Activated CD4-positive, alpha-beta memory T cell treated with anti-CD3 and anti-CD28 coated beads for 36 hours (primary cell): ENCODE measurements at regions not wholly inside any gene's neighbourhood (a gene's known extent, or its start where the extent isn't known, plus 50 kb on each side); places are given as distances from the start of the nearest gene placed in this dataset.

ENCODE experiments used
- CTCF ChIA-PET: fragments of 350-600 bp; sonication (Branson Sonifier 250); formaldehyde crosslinking; loops from one replicate; lab custom pipeline; 2021; ENCODE audit warnings: antibody characterized with exemption, inconsistent platforms; lab: Charles Lee
- POLR2A ChIA-PET: fragments of 350-600 bp; sonication (Branson Sonifier 250); formaldehyde crosslinking; loops from one replicate; lab custom pipeline; 2021; ENCODE audit warnings: antibody characterized with exemption; lab: Charles Lee
- DNase-seq: peaks from one replicate; pipeline ENCODE4 v3.0.0-alpha.2; 2020
- H3K27ac Mint-ChIP-seq: one replicate; pipeline ENCODE4 v1.8.0; 2021; ENCODE audit warnings: mixed read lengths
- H3K27me3 Mint-ChIP-seq: one replicate; pipeline ENCODE4 v1.8.0; 2021; ENCODE audit warnings: mixed read lengths
- H3K36me3 Mint-ChIP-seq: one replicate; pipeline ENCODE4 v1.8.0; 2021; ENCODE audit warnings: mixed read lengths
- H3K4me1 Mint-ChIP-seq: one replicate; pipeline ENCODE4 v1.8.0; 2021; ENCODE audit warnings: low read depth, mixed read lengths
- H3K4me3 Mint-ChIP-seq: one replicate; pipeline ENCODE4 v1.8.0; 2021; ENCODE audit warnings: mild to moderate bottlenecking, mixed read lengths
- H3K9me3 Mint-ChIP-seq: one replicate; pipeline ENCODE4 v1.8.0; 2021; ENCODE audit warnings: mixed read lengths
- intact Hi-C: fragments of 100-400 bp; cut with micrococcal nuclease; formaldehyde crosslinking; loops from one replicate; pipeline ENCODE4 v1.15.1; 2023

GRCh38 chr12:3357950-3358525 is 133.0 kb upstream of the PRMT8 start:
- H3K4me3 Mint-ChIP-seq, result no peak overlapping the region
- intact Hi-C loops, result no loop called here
- H3K4me1 Mint-ChIP-seq, result no peaks in the 10 kb centered on the region
- ChIA-PET POLR2A (no interaction called here), CTCF (no interaction called here)
- H3K36me3 Mint-ChIP-seq, result no peaks in the 10 kb centered on the region
- no peak overlapping the region for H3K27ac Mint-ChIP-seq
- no peak for DNase-seq
- H3K27me3 Mint-ChIP-seq, result peaks cover 10% of the 10 kb centered on the region
- no peaks in the 10 kb centered on the region for H3K9me3 Mint-ChIP-seq

DNA sequence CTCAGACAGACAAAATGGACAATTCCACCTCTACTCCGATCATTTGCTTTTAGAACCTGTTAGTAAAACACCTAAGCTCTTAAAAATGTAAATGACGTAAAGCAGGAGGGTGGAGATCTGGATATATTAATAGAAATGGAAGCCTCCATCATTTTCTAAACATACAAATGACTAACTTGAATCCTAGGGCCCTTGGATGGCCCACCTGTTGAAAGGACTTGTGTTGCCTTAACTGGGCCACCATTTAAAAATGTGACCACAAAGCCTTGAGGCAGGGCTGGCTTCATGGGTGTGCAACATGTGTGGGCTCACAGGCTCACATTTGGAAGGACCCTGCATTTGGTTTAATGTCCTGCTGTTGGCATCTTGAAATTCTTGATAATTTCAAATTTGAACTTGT is 131.5 kb upstream of the PRMT8 start:
- no peaks in the 10 kb centered on the region for H3K4me1 Mint-ChIP-seq
- H3K36me3 Mint-ChIP-seq, result no peaks in the 10 kb centered on the region
- DNase-seq, result no peak
- intact Hi-C loops, result no loop called here
- no peak overlapping the region for H3K27ac Mint-ChIP-seq
- ChIA-PET POLR2A (no interaction called here), CTCF (no interaction called here)
- no peak overlapping the region for H3K4me3 Mint-ChIP-seq
- H3K9me3 Mint-ChIP-seq, result no peaks in the 10 kb centered on the region
- peaks cover 20% of the 10 kb centered on the region for H3K27me3 Mint-ChIP-seq

- Mint-ChIP-seq H3K27me3 (peaks cover 31% of the 10 kb centered on the region), H3K4me3 (no peak overlapping the region), H3K27ac (no peak overlapping the region), H3K9me3 (no peaks in the 10 kb centered on the region), H3K36me3 (no peaks in the 10 kb centered on the region), H3K4me1 (no peaks in the 10 kb centered on the region)
- intact Hi-C loops, result no loop called here
- CTCF ChIA-PET, result no interaction called here
- no peak for DNase-seq
- POLR2A ChIA-PET, result no interaction called here
Observed at GRCh38 chr12:3361146-3361545, 129.9 kb upstream of the PRMT8 start.

- Mint-ChIP-seq H3K27me3 (peaks cover 31% of the 10 kb centered on the region), H3K9me3 (no peaks in the 10 kb centered on the region), H3K4me1 (no peaks in the 10 kb centered on the region), H3K36me3 (no peaks in the 10 kb centered on the region), H3K4me3 (no peak overlapping the region), H3K27ac (no peak overlapping the region)
- ChIA-PET CTCF (interaction anchor here (1.5 kb wide), 1 partner anchor 63 kb away, joined by 7 read pairs; no protein-coding TSS in a partner anchor), POLR2A (no interaction called here)
- no peak for DNase-seq
- intact Hi-C loops, result no loop called here
Observed at GRCh38 chr12:3362737-3363136, 128.3 kb upstream of the PRMT8 start.

DNA sequence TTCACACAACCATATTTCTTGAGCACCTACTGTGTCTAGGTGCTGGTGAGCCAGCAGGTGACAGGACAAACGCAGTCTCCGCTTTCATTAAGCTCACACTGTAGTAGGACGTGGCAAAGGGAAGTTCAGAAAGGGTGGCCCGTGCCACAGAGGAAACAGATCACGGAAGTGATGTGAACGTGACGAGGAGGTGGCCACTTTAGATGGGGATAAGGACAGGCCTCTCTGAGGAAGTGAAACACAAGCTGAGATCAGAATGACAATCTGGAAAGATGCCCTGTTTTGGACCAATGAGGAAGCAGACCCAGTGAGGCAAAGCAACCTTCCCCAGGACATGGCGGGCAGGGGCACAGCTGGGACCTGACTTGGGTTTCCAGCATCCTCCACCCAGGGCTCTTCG is 127.4 kb upstream of the PRMT8 start:
- no peaks in the 10 kb centered on the region for H3K9me3 Mint-ChIP-seq
- H3K27me3 Mint-ChIP-seq, result peaks cover 31% of the 10 kb centered on the region
- no peaks in the 10 kb centered on the region for H3K4me1 Mint-ChIP-seq
- POLR2A ChIA-PET, result no interaction called here
- DNase-seq, result no peak
- no peak overlapping the region for H3K27ac Mint-ChIP-seq
- H3K4me3 Mint-ChIP-seq, result no peak overlapping the region
- no peaks in the 10 kb centered on the region for H3K36me3 Mint-ChIP-seq
- CTCF ChIA-PET, result interaction anchor here (1.5 kb wide), 1 partner anchor 63 kb away, joined by 7 read pairs; no protein-coding TSS in a partner anchor
- intact Hi-C loops, result no loop called here

DNA sequence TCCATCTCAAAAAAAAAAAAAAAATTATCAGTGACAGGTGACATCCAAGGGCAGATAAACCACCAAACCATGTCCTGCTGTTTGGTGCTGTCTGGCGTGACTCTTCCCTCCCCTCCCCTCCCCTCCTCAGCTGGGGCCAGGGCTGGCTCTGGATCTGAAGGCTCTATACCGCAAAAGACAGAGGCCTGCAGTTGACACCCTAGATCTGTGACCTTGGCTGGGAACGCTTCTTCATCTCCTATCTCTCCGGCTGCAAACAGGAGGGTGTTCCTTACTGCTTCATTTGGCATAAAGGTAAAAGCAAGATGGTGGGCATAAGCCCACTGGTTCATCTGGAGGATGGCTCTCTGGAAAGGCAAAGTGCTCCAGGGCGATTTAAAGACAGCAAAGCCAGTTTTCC is 126.8 kb upstream of the PRMT8 start:
- intact Hi-C loops, result no loop called here
- Mint-ChIP-seq H3K27ac (no peak overlapping the region), H3K4me3 (no peak overlapping the region), H3K27me3 (peaks cover 26% of the 10 kb centered on the region), H3K36me3 (no peaks in the 10 kb centered on the region), H3K4me1 (no peaks in the 10 kb centered on the region), H3K9me3 (no peaks in the 10 kb centered on the region)
- ChIA-PET CTCF (interaction anchor here (1.5 kb wide), 1 partner anchor 64 kb away, joined by 7 read pairs; no protein-coding TSS in a partner anchor), POLR2A (no interaction called here)
- no peak for DNase-seq

DNA sequence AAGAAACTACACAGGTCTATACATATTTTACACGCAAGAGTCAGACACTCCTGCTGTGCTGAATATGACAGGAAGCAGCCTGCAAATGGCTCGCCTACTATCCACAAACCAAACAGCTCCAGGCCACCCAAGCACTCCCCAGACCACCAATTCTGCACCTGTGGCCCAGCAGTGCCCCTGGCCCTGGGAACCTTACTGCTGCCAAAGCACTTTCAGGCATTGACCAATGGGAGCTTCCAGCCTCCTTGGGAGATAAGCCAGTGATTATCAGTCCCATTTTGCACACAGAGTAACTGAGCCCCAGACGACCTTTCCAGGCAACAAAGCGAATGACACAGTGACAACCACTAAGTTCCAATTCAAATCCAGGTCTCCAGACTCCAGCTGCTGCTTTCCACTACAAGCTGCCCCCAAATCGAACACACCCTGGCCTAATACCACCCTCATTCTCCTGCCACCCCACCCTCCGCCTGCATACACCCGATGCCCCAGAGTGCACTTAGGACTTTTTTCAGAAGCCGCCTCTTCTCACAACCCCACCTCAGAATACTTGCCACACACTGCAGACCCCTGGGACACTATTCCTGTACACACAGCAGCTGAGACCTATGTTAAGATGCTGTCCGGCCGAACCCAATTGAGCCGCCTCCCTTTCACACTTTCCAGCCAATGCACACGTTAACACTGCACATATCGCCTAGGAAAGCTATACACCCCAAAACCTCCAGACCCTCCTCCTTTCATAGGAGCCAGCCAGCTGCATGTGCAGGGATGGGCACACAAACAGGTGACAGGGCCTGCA is 126.1 kb upstream of the PRMT8 start:
- no peak for DNase-seq
- intact Hi-C loops, result no loop called here
- Mint-ChIP-seq H3K9me3 (no peaks in the 10 kb centered on the region), H3K4me3 (no peak overlapping the region), H3K27ac (no peak overlapping the region), H3K36me3 (no peaks in the 10 kb centered on the region), H3K4me1 (no peaks in the 10 kb centered on the region), H3K27me3 (peaks cover 25% of the 10 kb centered on the region)
- ChIA-PET POLR2A (no interaction called here), CTCF (interaction anchor here (1.0 kb wide), 1 partner anchor 51 kb away, joined by 3 read pairs; no protein-coding TSS in a partner anchor)

DNA sequence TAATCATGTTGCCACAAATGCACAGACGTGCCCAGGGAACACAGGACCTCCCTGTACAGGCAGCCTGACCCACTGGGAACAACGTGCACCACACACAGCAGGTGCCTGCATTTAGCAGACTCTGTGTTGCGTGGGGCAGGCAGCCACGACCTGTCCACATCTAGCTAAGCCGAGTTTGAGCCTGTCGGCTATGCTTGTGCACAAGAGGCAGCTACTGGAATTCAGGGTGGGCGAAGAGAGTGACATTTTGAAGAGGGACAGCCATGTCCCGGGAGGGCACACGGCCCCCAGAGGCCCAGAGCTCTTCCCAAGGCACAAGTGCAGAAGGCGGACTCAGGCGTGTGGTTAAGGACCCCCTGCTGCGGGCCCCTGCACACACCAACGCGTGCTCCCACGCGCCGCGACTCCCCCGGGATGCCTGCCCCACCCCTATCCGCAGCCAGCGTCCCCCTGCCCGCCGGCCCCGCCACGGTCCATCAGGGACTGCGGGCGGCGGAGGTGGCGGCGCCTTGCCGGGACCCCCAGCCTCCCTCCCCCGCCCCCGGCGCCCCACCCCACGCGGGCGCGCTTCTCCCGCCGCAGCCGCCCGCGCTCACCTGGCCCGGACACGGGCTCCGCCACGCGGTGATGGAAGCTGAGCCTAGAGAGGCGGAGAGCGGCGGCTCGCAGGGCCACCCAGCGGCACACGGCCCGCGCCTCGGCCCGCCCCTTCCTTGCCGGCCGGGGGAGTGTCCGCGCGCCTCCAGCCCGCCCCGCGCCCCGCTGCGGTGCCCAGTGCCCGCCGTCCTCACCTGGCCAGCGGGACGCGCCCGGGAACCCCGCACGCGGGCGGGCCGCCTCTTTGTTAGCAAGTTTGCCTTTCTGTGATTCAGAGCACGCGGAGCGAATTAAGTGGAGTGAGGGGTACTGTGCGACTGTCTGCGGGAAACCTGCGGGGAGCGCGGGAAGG is 125.3 kb upstream of the PRMT8 start:
- Mint-ChIP-seq H3K27me3 (peaks cover 27% of the 10 kb centered on the region), H3K9me3 (no peaks in the 10 kb centered on the region), H3K36me3 (no peaks in the 10 kb centered on the region), H3K4me1 (no peaks in the 10 kb centered on the region), H3K27ac (no peak overlapping the region), H3K4me3 (no peak overlapping the region)
- ChIA-PET CTCF (interaction anchor here (1.0 kb wide), 1 partner anchor 52 kb away, joined by 3 read pairs; no protein-coding TSS in a partner anchor), POLR2A (no interaction called here)
- intact Hi-C loops, result no loop called here
- DNase-seq, result no peak

DNA sequence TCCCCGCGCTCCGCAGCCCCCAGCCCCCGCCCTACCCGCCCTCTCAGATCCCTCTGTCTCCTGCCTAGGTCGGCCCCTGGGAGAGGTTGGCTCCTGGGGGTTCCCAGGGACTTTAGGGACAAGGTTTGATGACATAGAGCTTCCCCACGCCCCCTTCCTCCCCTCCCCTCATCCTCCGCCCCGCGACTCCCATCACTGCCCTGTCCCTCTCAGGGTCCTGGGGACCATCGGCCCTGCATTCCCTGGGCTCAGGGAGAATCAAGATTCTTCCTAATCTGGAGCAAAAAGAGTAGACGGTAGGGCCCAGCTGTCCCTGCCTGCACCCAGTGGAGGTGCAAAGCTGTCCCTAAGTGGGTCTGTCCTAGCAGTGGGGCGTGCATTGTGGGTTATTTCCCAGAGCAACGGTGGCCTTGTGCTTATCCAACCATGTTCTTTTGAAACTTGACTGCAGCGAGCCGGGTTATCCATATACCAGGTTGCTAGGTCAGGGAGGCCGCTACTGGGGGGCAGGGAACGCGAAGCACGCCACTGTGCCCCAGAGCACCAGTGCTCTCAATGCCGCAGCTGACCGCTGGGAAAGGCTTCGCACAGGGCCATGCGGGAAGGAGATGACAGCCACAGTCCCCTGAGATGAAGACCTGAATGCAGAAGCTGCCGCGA is 124.4 kb upstream of the PRMT8 start:
- ChIA-PET CTCF (no interaction called here), POLR2A (no interaction called here)
- H3K27me3 Mint-ChIP-seq, result peaks cover 27% of the 10 kb centered on the region
- H3K4me3 Mint-ChIP-seq, result no peak overlapping the region
- no peak for DNase-seq
- intact Hi-C loops, result no loop called here
- no peaks in the 10 kb centered on the region for H3K4me1 Mint-ChIP-seq
- no peaks in the 10 kb centered on the region for H3K9me3 Mint-ChIP-seq
- H3K27ac Mint-ChIP-seq, result no peak overlapping the region
- no peaks in the 10 kb centered on the region for H3K36me3 Mint-ChIP-seq

DNA sequence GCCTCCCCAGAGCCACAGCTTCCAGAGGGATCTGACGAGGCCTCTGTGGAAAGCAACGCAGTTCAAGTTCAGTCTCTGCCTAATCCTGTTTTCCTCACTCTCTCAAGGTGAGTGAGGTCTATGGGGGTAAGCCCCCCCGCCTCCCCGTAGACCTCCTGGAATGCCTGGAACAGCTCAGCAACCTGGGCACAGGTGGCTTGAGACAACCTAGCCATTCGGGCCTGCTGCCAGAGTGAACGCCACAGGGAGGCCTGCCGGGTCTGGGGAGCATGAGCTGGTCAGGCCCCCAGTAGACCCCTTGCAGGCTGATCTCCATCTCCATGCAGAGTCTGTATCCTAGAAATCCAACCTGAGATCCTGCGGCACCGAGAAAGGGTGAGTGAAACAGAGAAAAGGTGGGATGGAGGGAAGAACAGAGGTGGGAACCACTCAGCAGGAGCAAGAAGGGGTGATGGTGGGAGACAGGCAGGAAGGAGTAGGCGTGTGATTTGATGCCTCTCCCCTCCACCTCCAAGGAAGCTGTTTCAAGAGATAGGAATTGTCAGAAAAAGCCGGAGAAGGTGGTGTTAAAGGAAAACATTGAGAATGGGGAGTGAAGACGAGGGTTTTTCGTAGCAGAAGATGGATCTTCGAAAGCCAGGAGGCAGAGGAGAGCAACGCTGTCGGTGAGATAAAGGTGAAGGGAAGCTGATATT is 123.1 kb upstream of the PRMT8 start:
- Mint-ChIP-seq H3K27ac (no peak overlapping the region), H3K4me3 (no peak overlapping the region), H3K4me1 (no peaks in the 10 kb centered on the region), H3K36me3 (no peaks in the 10 kb centered on the region), H3K9me3 (no peaks in the 10 kb centered on the region), H3K27me3 (peaks cover 25% of the 10 kb centered on the region)
- no peak for DNase-seq
- ChIA-PET CTCF (interaction anchor here (1.3 kb wide), 1 partner anchor 68 kb away, joined by 3 read pairs; no protein-coding TSS in a partner anchor), POLR2A (no interaction called here)
- intact Hi-C loops, result no loop called here

DNA sequence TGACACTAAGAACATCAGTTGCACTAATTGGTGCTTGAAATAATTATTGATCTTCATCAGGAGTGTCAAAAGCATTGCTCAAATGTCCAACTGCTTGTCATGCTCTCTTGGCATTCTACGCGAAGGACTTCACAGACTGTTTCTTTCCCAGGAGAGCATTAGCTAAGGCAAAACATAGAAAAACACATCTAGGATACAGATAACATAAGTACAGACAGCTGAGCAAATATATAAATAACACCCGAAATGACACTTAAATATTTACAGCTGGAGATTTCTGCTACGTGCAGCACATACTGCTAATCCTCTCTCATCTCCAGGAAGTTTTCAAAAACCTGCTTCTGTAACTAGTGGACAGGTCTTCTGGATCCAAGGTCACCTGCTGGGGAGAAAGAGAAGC is 120.0 kb upstream of the PRMT8 start:
- Mint-ChIP-seq H3K4me3 (no peak overlapping the region), H3K27me3 (peaks cover 4% of the 10 kb centered on the region), H3K27ac (no peak overlapping the region), H3K36me3 (no peaks in the 10 kb centered on the region), H3K4me1 (no peaks in the 10 kb centered on the region), H3K9me3 (no peaks in the 10 kb centered on the region)
- intact Hi-C loops, result no loop called here
- DNase-seq, result no peak
- ChIA-PET CTCF (interaction anchor here (1.1 to 1.2 kb wide), 2 partner anchors 71 to 96 kb away, joined by 3 to 4 read pairs; no protein-coding TSS in a partner anchor), POLR2A (no interaction called here)
